ENCODE measurements at regions not wholly inside any gene's neighbourhood (a gene's known extent, or its start where the extent isn't known, plus 50 kb on each side); places are given as distances from the start of the nearest gene placed in this dataset.

DNA sequence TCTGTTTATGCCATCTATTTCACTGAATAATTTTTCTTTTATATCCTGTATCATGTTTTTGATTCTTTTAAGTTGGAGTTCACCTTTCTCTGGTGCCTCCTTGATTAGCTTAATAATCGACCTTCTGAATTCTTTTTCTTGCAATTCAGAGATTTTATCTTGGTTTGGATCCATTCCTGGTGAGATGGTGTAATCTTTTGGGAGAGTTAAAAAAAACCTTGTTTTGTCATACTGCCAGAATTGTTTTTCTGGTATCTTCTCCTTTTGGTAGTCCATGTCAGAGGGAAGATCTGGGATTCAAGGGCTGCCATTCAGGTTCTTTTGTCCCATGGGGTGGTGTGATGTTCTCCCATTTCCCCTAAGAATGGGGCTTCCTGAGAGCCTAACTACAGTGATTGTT, 800.8 kb upstream of the TYRP1 start:
- TF ChIP-seq, protein P1, sequence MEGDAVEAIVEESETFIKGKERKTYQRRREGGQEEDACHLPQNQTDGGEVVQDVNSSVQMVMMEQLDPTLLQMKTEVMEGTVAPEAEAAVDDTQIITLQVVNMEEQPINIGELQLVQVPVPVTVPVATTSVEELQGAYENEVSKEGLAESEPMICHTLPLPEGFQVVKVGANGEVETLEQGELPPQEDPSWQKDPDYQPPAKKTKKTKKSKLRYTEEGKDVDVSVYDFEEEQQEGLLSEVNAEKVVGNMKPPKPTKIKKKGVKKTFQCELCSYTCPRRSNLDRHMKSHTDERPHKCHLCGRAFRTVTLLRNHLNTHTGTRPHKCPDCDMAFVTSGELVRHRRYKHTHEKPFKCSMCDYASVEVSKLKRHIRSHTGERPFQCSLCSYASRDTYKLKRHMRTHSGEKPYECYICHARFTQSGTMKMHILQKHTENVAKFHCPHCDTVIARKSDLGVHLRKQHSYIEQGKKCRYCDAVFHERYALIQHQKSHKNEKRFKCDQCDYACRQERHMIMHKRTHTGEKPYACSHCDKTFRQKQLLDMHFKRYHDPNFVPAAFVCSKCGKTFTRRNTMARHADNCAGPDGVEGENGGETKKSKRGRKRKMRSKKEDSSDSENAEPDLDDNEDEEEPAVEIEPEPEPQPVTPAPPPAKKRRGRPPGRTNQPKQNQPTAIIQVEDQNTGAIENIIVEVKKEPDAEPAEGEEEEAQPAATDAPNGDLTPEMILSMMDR (IDR thresholded peaks at IDR 0.05 in 4 of 5, conservative IDR thresholded peaks at IDR 0.05 in 1 of 5): no peak
- no peak for TF ChIP-seq POLR2A (IDR thresholded peaks at IDR 0.05)
